ENCODE measurements at regions not wholly inside any gene's neighbourhood (a gene's known extent, or its start where the extent isn't known, plus 50 kb on each side); places are given as distances from the start of the nearest gene placed in this dataset.
"Not testable (repeated sequence)": the region's sequence is repeated elsewhere in the genome, so short reads cannot be mapped to it uniquely, and the experiment has no call there.

GRCh38 chr5:69007726-69008368 lies 86.0 kb upstream of the SLC30A5 start:
- peak; percentile 76 for DNase-seq

GRCh38 chr5:69010476-69010875 lies 83.3 kb upstream of the SLC30A5 start:
- DNase-seq: no peak

- DNase-seq: no peak
These were observed 81.9 kb upstream of the SLC30A5 start for GRCh38 chr5:69011910-69012309.

- no peak for DNase-seq
These were observed 80.3 kb upstream of the SLC30A5 start for GRCh38 chr5:69013481-69013880.

GRCh38 chr5:69014007-69014406 lies 79.8 kb upstream of the SLC30A5 start:
- DNase-seq: not testable (repeated sequence)

GRCh38 chr5:69019668-69020375 lies 74.0 kb upstream of the SLC30A5 start:
- DNase-seq: no peak

GRCh38 chr5:69024241-69024651 lies 69.6 kb upstream of the SLC30A5 start:
- peak; percentile 5 for DNase-seq

GRCh38 chr5:69029292-69029691 lies 64.5 kb upstream of the SLC30A5 start:
- DNase-seq: no peak

- no peak for DNase-seq
These were observed 63.3 kb upstream of the SLC30A5 start for GRCh38 chr5:69030358-69031062.

- no peak for DNase-seq
These were observed 61.8 kb upstream of the SLC30A5 start for GRCh38 chr5:69032009-69032408.

GRCh38 chr5:69033690-69034089 lies 60.1 kb upstream of the SLC30A5 start:
- DNase-seq: no peak

GRCh38 chr5:69034898-69035297 lies 58.9 kb upstream of the SLC30A5 start:
- DNase-seq: no peak

- no peak for DNase-seq
These were observed 58.1 kb upstream of the SLC30A5 start for GRCh38 chr5:69035665-69036064.

- DNase-seq: no peak
These were observed 55.3 kb upstream of the SLC30A5 start for GRCh38 chr5:69038539-69038938.

GRCh38 chr5:69039829-69040228 lies 54.0 kb upstream of the SLC30A5 start:
- no peak for DNase-seq

- DNase-seq: no peak
These were observed 51.3 kb upstream of the SLC30A5 start for GRCh38 chr5:69042500-69042899.

GRCh38 chr5:69042915-69043654 lies 50.7 kb upstream of the SLC30A5 start:
- DNase-seq: peak; percentile 68

GRCh38 chr5:69043655-69043996 lies 50.2 kb upstream of the SLC30A5 start:
- DNase-seq: no peak

All from NCI-H82 (cell line).